Endothelial cell (in vitro differentiated cells): ENCODE measurements at regions not wholly inside any gene's neighbourhood (a gene's known extent, or its start where the extent isn't known, plus 50 kb on each side); places are given as distances from the start of the nearest gene placed in this dataset.

ENCODE experiments used
- DNase-seq: peaks from one replicate; pipeline ENCODE4 v3.0.0; 2021; ENCODE audit warnings: low spot score
- H3K27ac Mint-ChIP-seq: one replicate; pipeline ENCODE4 v1.8.0; 2021; ENCODE audit warnings: mixed read lengths, inconsistent platforms; ENCODE audit not compliant: unreplicated experiment
- H3K27me3 Mint-ChIP-seq: one replicate; pipeline ENCODE4 v1.8.0; 2021; ENCODE audit warnings: mild to moderate bottlenecking, moderate library complexity, mixed read lengths, inconsistent platforms; ENCODE audit not compliant: unreplicated experiment
- H3K36me3 Mint-ChIP-seq: one replicate; pipeline ENCODE4 v1.8.0; 2021; ENCODE audit warnings: mild to moderate bottlenecking, low read depth, mixed read lengths, inconsistent platforms; ENCODE audit not compliant: unreplicated experiment
- H3K4me1 Mint-ChIP-seq: one replicate; pipeline ENCODE4 v1.8.0; 2021; ENCODE audit warnings: mild to moderate bottlenecking, mixed read lengths, inconsistent platforms; ENCODE audit not compliant: unreplicated experiment
- H3K4me3 Mint-ChIP-seq: one replicate; pipeline ENCODE4 v1.8.0; 2021; ENCODE audit warnings: mild to moderate bottlenecking, mixed read lengths, inconsistent platforms; ENCODE audit not compliant: unreplicated experiment
- H3K9me3 Mint-ChIP-seq: one replicate; pipeline ENCODE4 v1.8.0; 2021; ENCODE audit warnings: mixed read lengths, inconsistent platforms; ENCODE audit not compliant: unreplicated experiment
- TF ChIP-seq, protein P1 (sequence below): fragments of 200-600 bp; sonication (generic); IDR thresholded peaks from one replicate; pipeline ENCODE4 v1.5.0; 2021; ENCODE audit warnings: antibody characterized with exemption; ENCODE audit not compliant: unreplicated experiment

DNA sequence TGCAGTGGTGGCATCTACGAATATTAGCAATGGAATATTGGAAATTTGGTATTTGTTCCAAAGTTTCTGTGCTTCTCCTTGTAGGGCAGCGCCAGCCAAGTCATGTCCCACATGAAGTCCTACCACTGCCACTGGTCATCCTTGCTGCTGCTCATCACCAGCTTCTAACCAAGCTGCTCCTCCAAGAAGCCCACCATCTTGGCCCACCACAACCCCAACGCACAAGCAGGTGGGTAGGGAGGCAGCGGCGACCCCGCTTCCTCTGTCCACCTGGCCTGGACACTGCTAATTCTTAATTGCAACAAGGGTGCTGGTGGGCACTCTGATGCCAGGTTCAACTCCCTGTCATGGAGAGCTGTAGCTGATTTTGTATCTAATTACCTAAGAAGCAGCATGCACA, 291.2 kb upstream of the LYPLAL1 start:
- Mint-ChIP-seq H3K36me3 (no peaks in the 10 kb centered on the region), H3K9me3 (no peaks in the 10 kb centered on the region), H3K4me1 (no peaks in the 10 kb centered on the region), H3K27ac (no peak overlapping the region), H3K27me3 (no peaks in the 10 kb centered on the region), H3K4me3 (no peak overlapping the region)
- no peak for DNase-seq
- TF ChIP-seq, protein P1, sequence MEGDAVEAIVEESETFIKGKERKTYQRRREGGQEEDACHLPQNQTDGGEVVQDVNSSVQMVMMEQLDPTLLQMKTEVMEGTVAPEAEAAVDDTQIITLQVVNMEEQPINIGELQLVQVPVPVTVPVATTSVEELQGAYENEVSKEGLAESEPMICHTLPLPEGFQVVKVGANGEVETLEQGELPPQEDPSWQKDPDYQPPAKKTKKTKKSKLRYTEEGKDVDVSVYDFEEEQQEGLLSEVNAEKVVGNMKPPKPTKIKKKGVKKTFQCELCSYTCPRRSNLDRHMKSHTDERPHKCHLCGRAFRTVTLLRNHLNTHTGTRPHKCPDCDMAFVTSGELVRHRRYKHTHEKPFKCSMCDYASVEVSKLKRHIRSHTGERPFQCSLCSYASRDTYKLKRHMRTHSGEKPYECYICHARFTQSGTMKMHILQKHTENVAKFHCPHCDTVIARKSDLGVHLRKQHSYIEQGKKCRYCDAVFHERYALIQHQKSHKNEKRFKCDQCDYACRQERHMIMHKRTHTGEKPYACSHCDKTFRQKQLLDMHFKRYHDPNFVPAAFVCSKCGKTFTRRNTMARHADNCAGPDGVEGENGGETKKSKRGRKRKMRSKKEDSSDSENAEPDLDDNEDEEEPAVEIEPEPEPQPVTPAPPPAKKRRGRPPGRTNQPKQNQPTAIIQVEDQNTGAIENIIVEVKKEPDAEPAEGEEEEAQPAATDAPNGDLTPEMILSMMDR = no peak

DNA sequence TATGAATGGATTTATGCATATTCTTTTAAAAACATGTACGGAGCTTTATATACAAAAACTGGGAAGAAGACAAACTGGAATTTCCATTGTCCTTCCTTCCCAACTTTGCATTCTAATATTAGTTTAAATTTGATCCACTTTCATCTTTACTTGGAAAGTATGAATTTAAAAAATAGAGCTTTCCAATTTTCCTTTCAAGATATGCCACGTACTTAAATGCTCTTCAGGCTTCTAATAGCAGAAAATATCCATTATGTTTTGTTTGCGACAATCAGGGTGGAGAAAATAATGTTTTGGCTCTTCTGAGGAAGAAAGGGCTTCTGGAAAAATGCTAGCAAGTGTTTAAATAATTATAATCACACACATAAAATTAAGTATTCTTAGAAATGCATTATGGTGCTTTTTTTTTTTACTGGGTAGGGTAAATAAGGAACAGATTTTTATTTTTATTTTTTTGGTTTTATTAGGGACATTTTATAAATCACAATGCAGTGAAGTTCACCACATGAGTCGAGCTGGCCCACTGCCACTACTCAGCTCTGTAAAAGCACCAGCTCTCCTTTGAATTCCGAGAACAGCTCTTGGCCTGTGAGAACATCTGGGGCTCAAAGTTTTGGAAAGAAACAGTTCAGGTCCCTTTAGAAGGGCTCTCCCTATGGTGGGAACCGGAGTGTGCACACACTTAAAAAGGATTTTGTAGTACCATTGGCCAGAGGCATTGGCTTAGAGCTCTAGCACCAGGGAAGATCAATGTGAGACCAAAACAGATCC, 287.4 kb upstream of the LYPLAL1 start:
- H3K27ac Mint-ChIP-seq = no peak overlapping the region
- no peak for DNase-seq
- H3K4me1 Mint-ChIP-seq = no peaks in the 10 kb centered on the region
- no peaks in the 10 kb centered on the region for H3K36me3 Mint-ChIP-seq
- H3K9me3 Mint-ChIP-seq = no peaks in the 10 kb centered on the region
- TF ChIP-seq, protein P1 = no peak
- no peak overlapping the region for H3K4me3 Mint-ChIP-seq
- no peaks in the 10 kb centered on the region for H3K27me3 Mint-ChIP-seq

DNA sequence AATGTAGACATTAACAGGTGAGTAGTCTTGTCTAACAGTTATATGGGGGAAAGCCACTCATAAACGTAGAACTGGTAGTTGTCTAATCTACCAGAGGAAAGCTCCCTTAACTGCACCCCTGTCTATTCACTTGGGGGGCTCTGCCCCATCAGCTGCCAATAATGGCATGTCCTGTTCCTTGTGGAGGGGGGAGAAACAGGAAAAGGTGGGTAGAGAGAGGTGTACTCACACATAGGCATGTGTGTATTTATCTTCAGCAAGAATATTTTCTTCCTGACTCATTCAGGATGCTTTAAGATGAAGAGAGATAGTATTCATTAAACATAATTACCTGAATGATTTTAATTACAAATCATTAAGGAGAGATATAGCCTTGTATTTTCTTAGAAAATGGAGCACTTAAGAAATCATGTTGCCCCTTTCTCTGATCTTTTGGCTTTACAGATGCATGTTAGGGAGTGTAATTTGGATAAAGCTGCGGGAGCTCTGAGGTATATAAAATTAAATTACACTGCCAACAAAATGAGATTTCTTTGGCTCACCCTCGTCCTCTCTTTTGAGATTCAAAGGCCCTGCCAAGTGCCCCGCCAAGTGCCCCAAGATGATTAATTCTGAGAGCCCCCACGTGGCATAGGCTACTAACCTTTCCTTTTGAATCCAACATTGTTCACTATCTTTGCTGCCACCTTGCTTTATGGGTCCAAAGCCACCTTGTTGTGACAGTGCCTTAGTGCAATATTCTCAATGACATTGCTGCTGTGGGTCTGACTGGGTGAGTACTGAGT, 286.3 kb upstream of the LYPLAL1 start:
- no peak overlapping the region for H3K4me3 Mint-ChIP-seq
- H3K9me3 Mint-ChIP-seq = no peaks in the 10 kb centered on the region
- H3K4me1 Mint-ChIP-seq = no peaks in the 10 kb centered on the region
- TF ChIP-seq, protein P1 = no peak
- H3K36me3 Mint-ChIP-seq = no peaks in the 10 kb centered on the region
- no peak overlapping the region for H3K27ac Mint-ChIP-seq
- H3K27me3 Mint-ChIP-seq = no peaks in the 10 kb centered on the region
- no peak for DNase-seq

DNA sequence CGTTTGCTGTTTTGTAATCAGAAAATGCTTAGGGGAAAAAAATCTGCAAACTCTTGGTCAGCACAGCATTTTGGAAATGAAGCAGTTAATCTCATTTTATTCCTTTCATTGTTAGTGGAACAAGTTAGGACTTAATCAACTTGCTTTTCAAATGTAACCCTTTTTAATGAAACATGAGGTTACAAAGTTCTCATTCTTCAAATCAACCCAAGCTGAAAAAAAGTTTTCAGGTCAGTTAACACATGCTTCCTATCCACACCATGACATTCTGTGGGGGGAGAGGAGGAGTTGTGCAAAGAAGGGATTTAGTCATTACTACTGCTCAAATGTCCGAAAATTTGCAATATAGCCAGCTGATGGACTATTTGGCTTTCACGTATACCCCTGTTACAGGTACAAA, 283.2 kb upstream of the LYPLAL1 start:
- DNase-seq = no peak
- TF ChIP-seq, protein P1 = no peak
- Mint-ChIP-seq H3K4me1 (no peaks in the 10 kb centered on the region), H3K9me3 (no peaks in the 10 kb centered on the region), H3K36me3 (no peaks in the 10 kb centered on the region), H3K4me3 (no peak overlapping the region), H3K27me3 (peaks cover 2% of the 10 kb centered on the region), H3K27ac (no peak overlapping the region)

DNA sequence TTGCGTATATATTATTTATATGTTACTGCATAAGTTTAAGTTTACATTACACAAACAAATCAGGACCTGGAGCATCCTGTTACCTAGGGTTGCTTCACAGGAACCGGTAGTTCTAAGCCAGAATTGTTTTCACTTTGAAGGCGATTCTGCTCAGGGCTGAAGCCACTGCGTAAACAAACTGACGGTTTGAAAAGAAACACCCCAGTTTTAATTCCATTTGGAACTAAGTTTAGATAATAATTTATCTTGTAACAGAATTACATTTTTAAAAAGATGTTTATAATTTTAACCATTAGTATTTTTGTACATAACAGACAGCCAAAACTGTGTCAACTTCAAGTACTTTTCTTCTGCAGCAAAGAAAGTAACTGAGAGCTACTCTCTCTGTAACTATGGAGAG, 282.1 kb upstream of the LYPLAL1 start:
- H3K27me3 Mint-ChIP-seq = peaks cover 4% of the 10 kb centered on the region
- no peaks in the 10 kb centered on the region for H3K36me3 Mint-ChIP-seq
- no peaks in the 10 kb centered on the region for H3K4me1 Mint-ChIP-seq
- no peak overlapping the region for H3K27ac Mint-ChIP-seq
- H3K4me3 Mint-ChIP-seq = no peak overlapping the region
- TF ChIP-seq, protein P1 = no peak
- no peaks in the 10 kb centered on the region for H3K9me3 Mint-ChIP-seq
- DNase-seq = no peak
